ENCODE measurements at regions not wholly inside any gene's neighbourhood (a gene's known extent, or its start where the extent isn't known, plus 50 kb on each side); places are given as distances from the start of the nearest gene placed in this dataset.

GRCh38 chr5:56587381-56588130, 227.8 kb upstream of the MAP3K1 start:
- TF ChIP-seq CTCF (IDR thresholded peaks at IDR 0.05) (no peak), EP300 (IDR thresholded peaks at IDR 0.05) (no peak), POLR2AphosphoS5 (IDR thresholded peaks at IDR 0.05) (no peak), POLR2A (IDR thresholded peaks at IDR 0.05; ENCODE audit: low read depth) (no peak)
